CD14-positive monocyte (primary cell): ENCODE measurements at regions not wholly inside any gene's neighbourhood (a gene's known extent, or its start where the extent isn't known, plus 50 kb on each side); places are given as distances from the start of the nearest gene placed in this dataset.

Source experiments
- DNase-seq, 3 donors: peaks; one replicate each; pipeline ENCODE4 v3.0.0-alpha.2; 2011 to 2022
- H2AFZ ChIP-seq: 2 replicates; pipeline ENCODE4 v1.6.0; 2012; ENCODE audit warnings: mild to moderate bottlenecking, low read depth, low read length, inconsistent platforms; ENCODE audit not compliant: insufficient read depth, poor library complexity, severe bottlenecking
- H3K27ac ChIP-seq, 2 donors: 1 replicate in 1 of 2; 2 replicates in 1 of 2; pipeline ENCODE4 v1.5.1; 2012 to 2013; ENCODE audit warnings: low read length in 2 of 2, control low read depth in 1 of 2, inconsistent platforms in 1 of 2, low read depth in 1 of 2, mild to moderate bottlenecking in 1 of 2
- H3K27me3 ChIP-seq, 2 donors: one replicate each; pipeline versions ENCODE4 v1.6.0 to v1.6.1; 2011 to 2013; ENCODE audit warnings: low read length in 2 of 2; ENCODE audit not compliant: control insufficient read depth in 2 of 2, insufficient read depth in 2 of 2
- H3K36me3 ChIP-seq, 2 donors: replicated peaks in 1 of 2; 1 replicate in 1 of 2; 2 replicates in 1 of 2; pipeline versions ENCODE4 v1.5.1 to v1.6.1; 2012 to 2013; ENCODE audit warnings: low read length in 2 of 2, control low read depth in 1 of 2, inconsistent platforms in 1 of 2, mild to moderate bottlenecking in 1 of 2; ENCODE audit not compliant: insufficient read depth in 2 of 2, control insufficient read depth in 1 of 2
- H3K4me1 ChIP-seq, 2 donors: 1 replicate in 1 of 2; 2 replicates in 1 of 2; pipeline versions ENCODE4 v1.5.1 to v1.6.1; 2012 to 2013; ENCODE audit warnings: low read length in 2 of 2, control low read depth in 1 of 2, inconsistent platforms in 1 of 2, mild to moderate bottlenecking in 1 of 2, moderate library complexity in 1 of 2; ENCODE audit not compliant: insufficient read depth in 2 of 2, control insufficient read depth in 1 of 2
- H3K4me2 ChIP-seq: replicated peaks from 2 replicates; pipeline ENCODE3; 2012; ENCODE audit warnings: low read length, moderate library complexity, mild to moderate bottlenecking; ENCODE audit not compliant: poor library complexity, severe bottlenecking; ENCODE audit errors: extremely low read depth
- H3K4me3 ChIP-seq, 3 experiments: fragments of 200-600 bp in 1 of 3; sonication (generic) in 1 of 3; replicated peaks in 1 of 3; 1 replicate in 2 of 3; 2 replicates in 1 of 3; pipeline ENCODE4 v1.5.1; 2011 to 2013; ENCODE audit warnings: low read length in 3 of 3, mild to moderate bottlenecking in 3 of 3, control low read depth in 2 of 3, low read depth in 2 of 3, inconsistent platforms in 1 of 3, moderate library complexity in 1 of 3
- H3K79me2 ChIP-seq: 2 replicates; pipeline ENCODE4 v1.6.0; 2012; ENCODE audit warnings: mild to moderate bottlenecking, control low read depth, inconsistent platforms, low read length, moderate library complexity; ENCODE audit not compliant: insufficient read depth
- H3K9ac ChIP-seq: 2 replicates; pipeline ENCODE4 v1.6.0; 2017; ENCODE audit warnings: low read length, mild to moderate bottlenecking; ENCODE audit not compliant: insufficient read depth, poor library complexity, severe bottlenecking
- H3K9me3 ChIP-seq, 2 donors: replicated peaks in 1 of 2; 1 replicate in 1 of 2; 2 replicates in 1 of 2; pipeline versions ENCODE4 v1.5.1 to v1.6.1; 2012 to 2013; ENCODE audit warnings: low read length in 2 of 2, control low read depth in 1 of 2; ENCODE audit not compliant: control insufficient read depth in 1 of 2, insufficient read depth in 1 of 2
- H4K20me1 ChIP-seq: 2 replicates; pipeline ENCODE4 v1.6.0; 2012; ENCODE audit warnings: mild to moderate bottlenecking, low read length, control low read depth, moderate library complexity; ENCODE audit not compliant: insufficient read depth
- H3K27ac Mint-ChIP-seq, 7 donors: one replicate each; pipeline ENCODE4 v1.8.0; 2020; ENCODE audit warnings: mild to moderate bottlenecking in 7 of 7, mixed read lengths in 7 of 7, moderate library complexity in 6 of 7, inconsistent platforms in 2 of 7
- H3K27me3 Mint-ChIP-seq, 3 donors: one replicate each; pipeline ENCODE4 v1.8.0; 2021 to 2022; ENCODE audit warnings: low read depth in 3 of 3, mild to moderate bottlenecking in 3 of 3, mixed read lengths in 3 of 3, moderate library complexity in 3 of 3, inconsistent platforms in 1 of 3
- H3K36me3 Mint-ChIP-seq, 2 donors: one replicate each; pipeline ENCODE4 v1.8.0; 2020; ENCODE audit warnings: mixed read lengths in 2 of 2, inconsistent platforms in 1 of 2, mild to moderate bottlenecking in 1 of 2
- H3K4me1 Mint-ChIP-seq: one replicate; pipeline ENCODE4 v1.8.0; 2020; ENCODE audit warnings: mild to moderate bottlenecking, mixed read lengths
- H3K4me3 Mint-ChIP-seq, 2 donors: one replicate each; pipeline ENCODE4 v1.8.0; 2020; ENCODE audit warnings: mild to moderate bottlenecking in 2 of 2, mixed read lengths in 2 of 2, moderate library complexity in 1 of 2
- H3K9me3 Mint-ChIP-seq, 7 donors: one replicate each; pipeline ENCODE4 v1.8.0; 2020 to 2022; ENCODE audit warnings: mixed read lengths in 7 of 7, mild to moderate bottlenecking in 6 of 7, moderate library complexity in 6 of 7, inconsistent platforms in 2 of 7
- CTCF ChIP-seq: fragments of 200-600 bp; IDR thresholded peaks from one replicate; pipeline ENCODE4 v1.8.0; 2022; ENCODE audit warnings: antibody characterized with exemption, mild to moderate bottlenecking
- WGBS: methylation state at CpG from one replicate; pipeline ENCODE4 v1.1.5; 2013; ENCODE audit warnings: missing lambda C conversion rate; ENCODE audit not compliant: insufficient coverage; 5-methylcytosine and 5-hydroxymethylcytosine counted together
- intact Hi-C, 2 donors: fragments of 100-400 bp; cut with micrococcal nuclease; formaldehyde crosslinking; loops; one replicate each; pipeline versions ENCODE4 v1.15.0 to v1.15.1; 2023

GRCh38 chr13:56271686-56272085 lies 869.0 kb upstream of the PRR20A start:
- Mint-ChIP-seq H3K27ac (peak overlapping the region in 1 of 7 donors; percentile 55), H3K4me1 (no peaks in the 10 kb centered on the region), H3K9me3 (peaks cover 0 to 9% (median 4%) of the 10 kb centered on the region in 7 donors), H3K4me3 (no peak overlapping the region), H3K36me3 (no peaks in the 10 kb centered on the region), H3K27me3 (peaks cover 0 to 2% (median 0%) of the 10 kb centered on the region in 3 donors)
- Histone ChIP-seq H3K4me2 (no peak overlapping the region), H3K9me3 (peaks cover 0 to 9% of the 10 kb centered on the region in 2 donors), H3K27ac (no peak overlapping the region), H3K79me2 (no peaks in the 10 kb centered on the region), H3K27me3 (no peaks in the 10 kb centered on the region), H3K4me3 (no peak overlapping the region), H3K9ac (no peak overlapping the region), H3K4me1 (no peaks in the 10 kb centered on the region), H3K36me3 (no peaks in the 10 kb centered on the region), H2AFZ (no peak overlapping the region), H4K20me1 (no peaks in the 10 kb centered on the region)
- WGBS: 89% methylated on average over 1 of the region's 1 CpG
- TF ChIP-seq CTCF: no peak
- DNase-seq: no peak
- intact Hi-C loops: no loop called here

GRCh38 chr13:56283262-56283828 lies 857.4 kb upstream of the PRR20A start:
- no peak for TF ChIP-seq CTCF
- H3K79me2 ChIP-seq: no peaks in the 10 kb centered on the region
- H3K27ac ChIP-seq: no peak overlapping the region
- Mint-ChIP-seq H3K4me3 (no peak overlapping the region), H3K36me3 (no peaks in the 10 kb centered on the region), H3K9me3 (peaks cover 0 to 10% (median 4%) of the 10 kb centered on the region in 7 donors), H3K27ac (no peak overlapping the region), H3K4me1 (no peaks in the 10 kb centered on the region), H3K27me3 (no peaks in the 10 kb centered on the region)
- 100% methylated on average over 1 of the region's 4 CpGs for WGBS
- H3K4me3 ChIP-seq: no peak overlapping the region
- H4K20me1 ChIP-seq: no peaks in the 10 kb centered on the region
- no peak for DNase-seq
- no peaks in the 10 kb centered on the region for H3K36me3 ChIP-seq
- no peaks in the 10 kb centered on the region for H3K4me1 ChIP-seq
- H3K9ac ChIP-seq: no peak overlapping the region
- intact Hi-C loops: no loop called here
- H3K4me2 ChIP-seq: no peak overlapping the region
- no peaks in the 10 kb centered on the region for H3K9me3 ChIP-seq
- H2AFZ ChIP-seq: no peak overlapping the region
- H3K27me3 ChIP-seq: no peaks in the 10 kb centered on the region
